HG03432 (cell line): ENCODE measurements at regions not wholly inside any gene's neighbourhood (a gene's known extent, or its start where the extent isn't known, plus 50 kb on each side); places are given as distances from the start of the nearest gene placed in this dataset.
"Not testable (repeated sequence)": the region's sequence is repeated elsewhere in the genome, so short reads cannot be mapped to it uniquely, and the experiment has no call there.

ENCODE experiments used
- ATAC-seq: cut with Tn5 transposase; IDR thresholded peaks from one replicate; pipeline ENCODE4 v1.9.1; 2021; ENCODE audit warnings: mild to moderate bottlenecking, moderate library complexity; ENCODE audit not compliant: unreplicated experiment

DNA sequence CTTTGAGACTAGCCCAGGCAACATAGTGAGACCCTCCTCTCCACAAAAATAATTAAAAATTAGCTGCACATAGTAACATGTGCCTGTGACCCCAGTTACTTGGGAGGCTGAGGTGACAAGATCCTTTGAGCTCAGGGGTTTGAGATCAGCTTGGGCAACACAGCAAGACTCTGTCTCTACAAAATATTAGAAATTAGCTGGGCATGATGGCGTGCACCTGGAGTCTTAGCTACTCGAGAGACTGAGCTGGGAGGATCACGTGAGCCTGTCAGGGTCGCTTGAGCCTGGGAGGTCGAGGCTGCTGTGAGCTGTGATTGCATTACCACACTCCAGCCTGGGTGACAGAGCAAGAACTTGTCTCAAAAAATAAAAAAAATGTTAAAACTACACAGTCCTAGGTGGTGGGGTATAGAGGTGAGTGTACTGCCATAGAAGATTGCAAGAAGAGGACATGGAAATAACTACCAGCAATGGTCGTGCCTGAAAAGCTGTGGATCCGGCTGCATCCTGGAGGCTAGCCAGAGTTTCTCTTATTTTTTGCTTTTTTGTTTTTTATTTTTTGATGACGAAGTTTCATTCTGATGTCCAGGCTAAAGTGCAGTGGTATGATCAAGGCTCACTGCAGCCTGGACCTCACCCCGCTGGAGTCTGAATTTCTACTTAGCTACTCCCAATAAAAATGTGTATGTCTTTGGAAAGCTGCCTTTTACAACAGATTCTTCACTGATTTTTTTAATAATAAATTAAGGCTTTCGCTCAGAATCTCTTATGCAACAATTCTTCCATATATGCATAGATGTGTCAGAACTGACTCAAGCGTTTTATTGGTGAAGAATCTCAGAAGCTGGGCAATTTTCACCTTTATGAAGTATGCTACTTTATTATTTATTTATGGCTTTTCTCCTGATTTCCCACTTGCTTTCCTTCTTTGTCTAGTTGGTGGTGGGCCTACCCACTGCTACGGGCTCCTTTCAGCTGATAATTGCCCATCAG lies 393.8 kb downstream of the TSHZ3 start:
- no peak for ATAC-seq

DNA sequence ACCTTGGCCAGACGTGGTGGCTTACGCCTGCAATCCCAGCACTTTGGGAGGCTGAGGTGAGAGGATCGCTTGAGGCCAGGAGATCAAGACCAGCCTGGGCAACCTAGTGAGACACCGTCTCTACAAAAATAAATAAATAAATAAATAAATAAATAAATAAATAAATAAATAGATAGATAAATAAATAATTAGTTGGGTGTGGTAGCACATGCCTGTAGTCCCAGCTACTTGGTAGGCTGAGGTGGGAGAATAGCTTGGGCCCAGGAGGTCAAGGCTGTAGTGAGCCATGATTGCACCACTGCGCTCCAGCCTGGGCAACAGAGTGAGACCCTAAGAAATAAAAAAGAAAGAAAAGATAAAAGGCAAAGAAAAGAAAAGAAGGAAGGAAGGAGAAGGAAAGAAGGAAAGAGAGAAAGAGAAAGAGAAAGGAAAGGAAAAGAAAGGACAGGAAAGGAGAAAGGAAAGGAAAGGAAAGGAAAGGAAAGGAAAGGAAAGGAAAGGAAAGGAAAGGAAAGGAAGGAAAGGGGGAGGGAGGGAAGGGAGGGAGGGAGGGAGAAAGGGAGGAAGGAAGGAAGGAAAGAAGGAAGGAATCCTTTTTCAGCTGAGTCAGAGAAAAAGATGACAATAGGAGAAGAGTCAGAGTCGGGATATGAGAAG lies 404.8 kb downstream of the TSHZ3 start:
- not testable (repeated sequence) for ATAC-seq

DNA sequence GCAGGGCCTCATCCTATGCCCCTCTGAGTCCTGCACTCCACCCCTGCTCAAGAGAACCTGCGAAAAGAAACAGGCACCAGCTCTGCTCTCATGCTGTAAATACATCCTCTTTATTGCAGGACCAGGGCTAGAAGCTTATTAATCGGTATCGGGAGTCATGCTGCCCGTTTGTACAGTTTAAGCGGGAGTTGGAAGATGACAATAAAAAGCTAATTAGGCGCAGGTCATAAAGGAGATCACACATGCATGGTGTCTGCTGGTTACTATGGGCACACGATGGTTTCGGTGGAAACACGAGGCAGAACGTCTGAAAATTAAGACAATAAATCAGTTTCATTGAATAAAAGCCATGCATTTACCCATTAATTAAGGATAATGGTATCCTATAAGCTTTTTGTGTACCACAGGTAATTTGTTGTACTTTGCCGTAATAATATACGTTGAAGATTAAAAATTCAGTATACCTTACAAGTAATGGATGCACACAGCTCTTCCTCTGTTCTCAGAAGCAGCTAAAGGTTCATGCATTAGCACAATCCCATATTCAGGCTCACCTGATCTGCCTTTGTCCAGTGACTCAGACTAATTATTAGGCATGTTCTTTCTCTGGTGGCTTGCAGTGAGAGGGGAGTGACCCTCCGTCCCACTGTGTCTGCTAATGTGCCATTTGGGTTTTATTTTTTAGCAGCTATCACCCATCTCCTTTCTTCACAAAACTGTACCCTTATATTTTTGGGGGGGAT lies 406.0 kb downstream of the TSHZ3 start:
- ATAC-seq, result no peak

DNA sequence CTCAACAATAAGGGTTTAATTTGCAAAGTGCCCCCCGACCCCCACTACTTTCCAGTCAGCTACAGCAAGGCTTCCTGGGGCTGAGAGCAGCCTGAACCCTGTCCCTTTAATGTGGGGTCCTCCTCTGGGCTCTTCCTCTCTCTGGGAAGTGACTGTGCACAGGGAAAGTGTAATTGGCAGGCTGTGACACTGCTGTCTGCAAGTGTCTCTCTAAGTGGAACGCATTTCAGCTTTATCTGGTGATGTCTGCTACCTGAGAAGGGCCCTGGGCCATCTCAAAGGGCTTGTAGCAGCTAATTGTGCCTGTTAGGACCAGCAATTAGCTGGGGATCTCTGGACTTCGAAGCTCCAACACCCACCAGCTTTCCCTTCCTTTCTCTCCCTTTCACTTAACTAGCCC lies 406.6 kb downstream of the TSHZ3 start:
- ATAC-seq, result no peak

DNA sequence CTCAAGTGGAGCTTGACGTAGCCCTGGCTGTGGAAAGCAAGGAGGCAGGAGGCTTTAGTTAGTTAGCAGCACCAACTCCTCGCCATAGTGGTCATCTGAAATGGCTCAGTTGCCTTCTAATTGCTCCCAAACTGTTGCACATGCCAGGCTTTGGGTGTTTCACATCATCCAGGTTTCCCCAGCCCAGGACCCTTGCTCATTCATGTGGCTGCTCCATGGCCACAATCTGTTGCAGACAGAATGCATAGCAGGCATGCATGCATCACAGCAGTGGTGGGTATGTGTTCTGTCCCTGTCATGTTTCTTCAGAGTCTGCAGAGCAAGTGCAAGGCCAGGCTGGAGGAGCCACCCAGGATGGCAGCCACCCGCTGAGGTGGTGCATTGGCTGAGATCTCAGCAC lies 407.6 kb downstream of the TSHZ3 start:
- ATAC-seq, result no peak

DNA sequence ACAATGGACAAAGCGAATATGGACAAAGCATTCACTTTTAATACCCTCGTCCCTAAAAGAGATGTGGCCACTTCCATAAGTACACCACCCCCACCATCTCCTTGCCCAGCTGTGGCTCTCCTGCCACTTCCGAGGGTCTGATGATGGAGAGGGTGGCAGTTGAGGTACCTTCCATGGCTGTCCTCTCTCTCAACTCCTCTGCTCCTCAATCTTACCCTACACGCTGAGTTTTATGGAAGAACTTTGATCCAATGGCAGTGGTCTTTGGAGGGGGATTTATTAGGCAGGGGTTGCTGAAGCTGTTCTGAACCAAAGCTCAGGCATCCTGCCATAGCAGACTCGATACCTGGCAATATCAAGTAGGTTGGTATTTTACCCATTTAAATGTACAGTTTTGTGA lies 413.0 kb downstream of the TSHZ3 start:
- no peak for ATAC-seq

DNA sequence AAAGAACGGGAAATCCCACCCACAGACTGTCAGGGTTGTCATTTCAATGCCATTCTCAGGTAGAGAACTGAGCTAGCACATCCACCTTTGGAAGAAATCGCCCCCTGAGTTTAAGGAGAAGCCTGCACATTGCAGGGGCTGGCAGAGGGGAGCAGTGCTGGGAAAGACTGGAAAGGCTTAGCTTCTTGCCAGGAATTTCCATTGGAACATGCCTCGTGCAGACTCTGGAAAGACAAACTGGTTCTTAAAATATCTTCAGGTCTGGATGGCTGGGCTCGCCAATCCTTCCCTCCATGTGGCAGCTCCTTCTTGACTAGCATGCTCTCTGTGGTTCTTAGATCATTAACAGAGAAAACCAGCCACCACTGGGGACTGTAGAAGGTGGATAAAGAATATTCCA lies 414.1 kb downstream of the TSHZ3 start:
- no peak for ATAC-seq

DNA sequence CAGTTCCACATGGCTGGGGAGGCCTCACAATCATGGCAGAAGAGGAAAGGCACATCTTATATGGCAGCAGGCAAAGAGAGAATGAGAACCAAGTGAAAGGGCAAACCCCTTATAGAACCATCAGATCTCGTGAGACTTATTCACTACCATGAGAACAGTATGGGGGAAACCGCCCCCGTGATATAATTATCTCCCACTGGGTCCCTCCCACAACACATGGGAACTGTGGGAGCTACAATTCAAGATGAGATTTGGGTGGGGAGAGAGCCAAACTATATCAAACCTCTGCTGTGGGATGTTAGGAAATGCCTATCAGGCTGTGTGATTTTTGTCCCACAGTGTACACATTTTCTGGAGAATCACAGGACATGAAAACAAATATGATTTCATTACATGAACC lies 415.8 kb downstream of the TSHZ3 start:
- ATAC-seq, result not testable (repeated sequence)

DNA sequence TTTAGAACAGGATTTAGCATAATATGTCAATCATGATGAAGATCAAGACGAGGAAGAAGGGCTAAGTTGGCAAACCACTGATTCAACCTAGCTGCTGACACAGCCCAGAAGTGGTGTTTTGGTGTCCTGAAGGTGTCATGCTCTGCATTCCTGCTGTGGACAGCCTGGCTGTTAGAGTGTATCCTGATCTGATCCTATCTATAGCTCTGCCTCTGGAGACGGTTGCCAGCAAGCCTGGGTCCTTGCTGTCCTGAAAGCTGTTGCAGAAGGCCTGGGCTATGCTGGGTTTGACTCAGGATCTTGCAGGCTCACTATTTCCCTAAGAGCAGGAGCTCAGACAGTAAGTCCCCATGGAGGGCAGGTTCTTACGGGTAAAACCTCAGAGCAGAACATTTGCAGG lies 416.4 kb downstream of the TSHZ3 start:
- no peak for ATAC-seq

DNA sequence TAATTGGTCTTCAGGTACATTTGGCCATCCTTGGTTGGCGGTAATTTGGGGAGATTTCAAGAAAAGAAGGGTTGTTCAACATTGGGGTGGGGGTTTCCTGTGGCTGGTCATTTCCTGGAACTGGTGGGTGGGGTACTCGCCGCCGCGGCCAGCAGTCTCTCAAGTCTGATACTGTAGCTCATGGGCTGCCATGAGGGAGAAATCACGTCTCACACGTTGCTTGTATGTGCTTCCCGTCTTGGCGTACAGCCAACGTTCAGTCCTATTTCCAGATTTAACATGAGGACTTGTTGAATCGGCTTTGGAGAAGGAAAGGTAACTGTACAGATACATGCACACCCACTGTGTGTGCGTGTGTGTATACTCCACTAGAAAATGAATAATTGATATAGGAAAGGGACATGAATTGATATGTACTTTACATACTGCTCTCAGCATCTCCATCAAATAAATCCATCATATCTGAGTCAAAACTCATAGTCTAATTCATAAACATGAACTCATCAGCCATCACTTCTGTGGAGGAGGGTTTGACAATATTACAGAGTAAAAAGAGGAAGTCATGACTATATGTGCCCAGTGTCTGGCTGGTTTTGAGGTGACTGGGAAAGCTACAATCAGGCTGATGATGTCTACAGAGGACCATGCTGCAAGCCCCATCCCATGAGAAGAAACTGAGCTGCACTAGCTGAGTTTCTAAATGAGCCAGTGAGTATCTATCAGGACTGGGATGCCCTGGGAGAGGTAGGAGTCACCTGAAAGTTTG lies 418.1 kb downstream of the TSHZ3 start:
- ATAC-seq, result no peak

DNA sequence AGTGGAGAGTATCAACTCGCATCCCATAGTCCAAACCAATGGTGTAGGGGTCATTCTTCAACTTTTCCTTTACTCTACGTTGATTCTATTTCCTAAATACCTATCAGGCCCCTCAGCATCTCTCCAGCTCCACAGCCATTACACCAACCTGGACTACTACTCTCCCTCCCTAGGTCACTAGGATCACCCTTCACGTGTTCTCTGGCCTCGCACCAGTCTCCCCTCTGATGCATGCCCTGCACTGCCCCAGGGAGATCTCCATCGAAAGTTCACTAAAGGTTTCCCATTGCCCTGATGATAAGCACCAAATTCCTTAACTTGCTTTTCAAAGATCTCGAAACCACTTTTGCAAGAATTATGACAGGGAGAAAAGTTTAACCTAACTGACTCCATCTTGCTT lies 421.5 kb downstream of the TSHZ3 start:
- no peak for ATAC-seq

DNA sequence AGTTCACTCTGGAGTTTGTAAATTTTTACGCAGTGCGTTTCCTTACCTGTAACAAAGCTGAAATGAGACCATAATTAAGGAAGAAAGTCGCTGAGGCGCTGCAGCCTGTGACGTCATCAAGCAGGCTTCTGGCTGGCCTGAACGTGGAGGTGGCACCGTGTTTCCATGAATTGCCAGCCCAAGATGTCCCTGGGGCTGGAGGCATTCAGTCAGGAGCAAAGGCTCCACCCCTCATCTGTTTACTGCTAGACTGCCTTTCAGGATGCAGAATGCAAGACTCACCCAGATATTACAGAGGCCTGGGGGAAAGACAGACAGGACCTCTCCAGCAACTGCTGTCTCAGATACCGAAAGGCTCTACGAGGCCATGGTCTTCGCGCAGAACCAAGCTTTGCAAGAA lies 424.6 kb downstream of the TSHZ3 start:
- no peak for ATAC-seq

DNA sequence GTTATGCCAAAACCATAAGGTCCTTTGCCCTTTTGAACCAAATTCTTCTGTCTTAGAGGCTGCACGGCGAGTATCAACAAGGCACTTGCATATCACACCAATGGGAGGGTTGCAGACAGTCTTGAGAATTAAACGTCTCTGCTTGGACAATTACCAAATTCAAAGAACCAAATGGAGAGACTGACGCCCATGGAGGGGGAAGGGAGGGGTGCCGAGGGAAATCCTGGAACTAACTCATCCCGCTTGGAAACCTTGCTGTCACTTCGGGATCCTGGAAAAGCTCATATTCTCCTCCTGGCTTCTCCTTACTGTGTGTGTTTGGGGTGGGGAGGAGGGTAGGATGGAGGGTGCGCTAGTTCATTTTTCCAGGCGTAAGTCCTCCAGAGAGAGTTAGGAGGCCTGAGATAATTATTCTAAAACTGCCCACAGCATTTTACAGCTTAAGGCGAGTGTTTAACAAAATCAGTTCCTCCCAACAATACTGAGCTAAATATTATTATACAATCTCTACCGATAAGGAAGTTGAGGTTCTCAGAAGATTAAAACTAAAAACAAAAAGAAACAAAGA lies 425.1 kb downstream of the TSHZ3 start:
- no peak for ATAC-seq

DNA sequence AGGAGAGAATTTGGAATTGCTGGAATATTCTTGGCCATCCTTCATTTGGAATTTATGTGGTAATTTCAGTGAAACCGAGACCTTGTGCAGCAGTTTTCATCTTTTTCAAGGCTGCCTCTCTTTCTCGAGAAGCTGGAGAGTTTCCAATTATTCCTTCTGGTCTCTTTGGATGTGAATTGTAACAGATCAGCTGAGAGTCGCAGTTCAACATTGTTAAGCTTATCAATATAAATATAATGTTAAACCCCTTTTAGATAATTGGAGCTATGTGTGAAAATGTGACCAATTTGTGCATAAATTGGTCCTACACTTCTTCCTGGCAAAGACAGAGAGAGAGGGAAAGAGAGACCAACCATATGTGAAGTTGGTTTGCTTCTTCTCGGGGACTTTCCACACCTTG lies 425.6 kb downstream of the TSHZ3 start:
- ATAC-seq, result no peak

DNA sequence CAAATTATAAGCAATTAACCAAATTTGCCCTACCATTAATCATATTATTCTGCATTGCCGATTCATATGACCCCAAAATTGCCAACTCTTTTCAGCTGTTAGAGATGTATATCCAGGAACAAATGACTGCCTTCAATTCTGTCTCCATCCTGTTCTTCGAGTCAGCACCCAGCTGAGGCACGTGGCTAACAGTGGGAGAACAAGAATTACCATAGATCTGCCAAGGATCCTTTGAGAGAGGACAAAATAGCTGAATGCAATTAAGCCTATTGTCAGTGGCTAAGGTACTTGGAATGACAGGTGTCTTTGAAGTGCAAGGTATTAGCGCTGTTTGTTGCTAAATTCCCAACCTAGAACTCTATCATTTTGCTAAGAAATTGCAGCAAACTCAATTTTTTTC lies 426.1 kb downstream of the TSHZ3 start:
- ATAC-seq, result no peak

DNA sequence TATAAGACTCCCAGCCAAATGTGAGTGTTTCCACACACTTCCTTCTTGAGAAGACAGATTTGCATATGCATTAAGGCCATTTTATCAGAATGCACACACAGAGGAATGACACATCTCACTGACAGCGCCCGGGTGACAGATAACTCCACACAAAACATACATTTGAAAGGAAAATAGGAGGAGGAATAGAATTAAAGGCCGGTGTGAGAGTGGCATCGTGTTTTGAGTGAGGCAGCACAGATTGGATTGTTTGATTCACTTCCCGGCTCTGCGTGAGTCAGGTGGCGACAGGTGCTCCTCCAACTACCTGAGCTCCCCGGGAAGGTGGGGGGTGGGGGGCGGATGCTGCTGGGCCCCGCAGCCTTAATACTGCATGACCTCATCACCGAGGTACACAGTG lies 429.0 kb downstream of the TSHZ3 start:
- ATAC-seq, result no peak

DNA sequence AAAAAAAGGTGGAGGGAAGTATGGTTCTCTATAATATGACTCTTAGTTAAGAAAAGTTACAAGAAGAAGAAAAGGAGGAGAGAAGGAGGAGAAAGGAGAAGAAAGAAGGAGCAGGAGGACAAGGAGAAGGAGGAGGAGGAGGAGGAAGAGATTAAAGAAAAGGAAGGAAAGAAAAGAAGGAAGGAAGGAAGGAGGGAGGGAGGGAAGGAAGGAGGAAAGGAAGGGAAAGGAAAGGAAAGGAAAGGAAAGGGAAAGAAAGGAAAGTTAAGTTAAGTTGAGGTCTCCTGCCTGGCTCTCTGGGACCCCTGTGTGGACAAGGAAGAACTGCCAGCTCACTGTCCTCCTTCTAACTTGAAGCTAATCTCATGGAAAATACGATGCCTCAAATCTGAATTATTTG lies 429.5 kb downstream of the TSHZ3 start:
- ATAC-seq, result no peak

DNA sequence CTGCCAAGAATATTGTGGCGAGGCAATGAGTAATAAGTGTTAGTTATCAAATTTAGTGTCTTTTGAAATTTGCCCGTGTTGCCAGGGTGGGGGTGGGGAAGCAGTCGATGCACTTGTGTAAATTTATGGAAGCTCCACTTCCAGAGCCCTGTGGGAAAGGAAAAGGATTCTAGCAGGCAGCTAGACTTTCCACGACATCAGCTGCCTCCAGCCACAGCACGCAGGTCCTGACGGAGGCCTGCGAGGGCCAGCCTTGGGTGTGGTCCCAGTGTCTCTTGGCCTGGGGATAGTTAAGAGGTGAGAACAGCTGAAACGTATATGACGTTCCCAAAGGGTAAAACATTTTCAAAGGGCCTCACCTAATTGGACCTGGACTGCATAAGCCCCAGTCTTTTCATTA lies 433.0 kb downstream of the TSHZ3 start:
- no peak for ATAC-seq

DNA sequence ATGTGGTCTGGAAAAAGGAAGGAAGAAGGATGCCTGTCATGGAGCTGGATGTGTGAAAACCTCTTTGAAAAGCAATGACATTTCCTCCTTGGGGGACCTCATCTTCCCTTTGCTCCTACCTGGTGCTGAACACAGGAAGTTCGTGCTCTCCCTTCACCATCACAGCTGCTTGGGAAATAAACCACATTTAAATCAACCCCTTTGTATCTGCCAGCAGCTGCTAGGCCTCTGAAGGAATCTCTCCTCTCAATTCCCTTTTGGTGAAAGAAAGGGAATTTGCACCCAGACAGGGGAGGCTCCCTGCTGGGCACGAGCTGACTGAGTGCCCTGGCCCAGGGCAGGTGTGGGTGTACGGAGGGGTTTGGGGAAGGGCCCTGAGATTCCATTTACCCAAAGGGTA lies 437.7 kb downstream of the TSHZ3 start:
- no peak for ATAC-seq

DNA sequence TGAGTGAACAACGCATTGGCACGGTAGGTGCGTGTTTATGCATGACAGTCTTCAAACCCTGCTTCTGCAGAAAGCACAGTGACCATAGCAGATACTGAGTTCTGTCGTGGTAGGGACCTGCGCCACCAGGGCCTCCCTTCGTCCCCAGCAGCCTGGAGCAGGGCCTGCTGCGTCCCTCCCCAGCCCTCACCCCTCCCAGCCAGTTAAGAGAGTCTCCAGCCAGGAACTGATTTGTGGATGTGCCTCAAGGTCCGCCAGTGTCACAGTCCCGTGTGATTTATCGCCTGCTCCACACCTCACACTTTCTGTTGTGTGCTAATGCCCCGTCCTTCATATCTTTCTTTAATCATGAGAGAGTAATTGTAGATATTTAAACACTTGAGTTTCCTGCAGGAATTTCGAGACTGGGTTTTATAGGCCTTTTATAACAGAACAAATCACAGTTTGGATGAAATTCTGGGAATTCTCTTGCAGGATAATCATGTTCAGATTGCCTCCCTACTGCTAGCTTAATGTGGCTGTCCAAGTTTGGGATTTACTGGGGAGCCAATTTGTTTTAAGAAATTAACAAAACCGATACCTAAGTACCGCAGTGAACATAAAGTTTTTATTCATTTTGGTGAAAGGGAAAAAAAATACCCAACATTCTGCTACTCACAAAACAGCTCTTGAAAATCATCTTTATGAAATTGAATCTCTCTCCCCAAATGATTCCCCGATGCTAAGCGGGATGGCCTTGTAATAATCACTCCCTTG lies 438.6 kb downstream of the TSHZ3 start:
- no peak for ATAC-seq
